AG04450 (cell line): ENCODE measurements at regions not wholly inside any gene's neighbourhood (a gene's known extent, or its start where the extent isn't known, plus 50 kb on each side); places are given as distances from the start of the nearest gene placed in this dataset.

ENCODE experiments used
- CTCF ChIA-PET: fragments of 300-600, 350-600 bp; formaldehyde crosslinking; extraction: SDS; loops from one replicate; lab custom pipeline; 2022; ENCODE audit warnings: antibody characterized with exemption, inconsistent platforms; lab: Charles Lee
- POLR2A ChIA-PET: fragments of 350-600 bp; formaldehyde crosslinking; extraction: SDS; loops from one replicate; lab custom pipeline; 2021; ENCODE audit warnings: antibody characterized with exemption, inconsistent platforms; lab: Yijun Ruan, JAX
- DNase-seq: peaks from one replicate; pipeline ENCODE4 v3.0.0-alpha.2; 2011; ENCODE audit warnings: low read depth, low spot score
- H3K27ac ChIP-seq: one replicate; pipeline ENCODE4 v1.5.1; 2012; ENCODE audit warnings: low read depth, low read length, control low read depth
- H3K27me3 ChIP-seq: one replicate; pipeline ENCODE4 v1.6.0; 2012; ENCODE audit warnings: low read length; ENCODE audit not compliant: control insufficient read depth, insufficient read depth
- H3K4me3 ChIP-seq: 2 replicates; pipeline ENCODE4 v1.5.1; 2011; ENCODE audit warnings: mild to moderate bottlenecking, low read depth, low read length, control low read depth
- H3K9me3 ChIP-seq: 2 replicates; pipeline ENCODE4 v1.5.1; 2012; ENCODE audit warnings: low read length; ENCODE audit not compliant: control insufficient read depth, insufficient read depth
- CTCF ChIP-seq: IDR thresholded peaks from 2 replicates; pipeline ENCODE4 v1.5.1; 2011; ENCODE audit warnings: low read depth, low read length, control low read depth, inconsistent platforms

GRCh38 chr2:66301022-66301766 is 133.7 kb upstream of the MEIS1 start:
- POLR2A ChIA-PET = no interaction called here
- Histone ChIP-seq H3K9me3 (no peaks in the 10 kb centered on the region), H3K4me3 (no peak overlapping the region), H3K27ac (no peak overlapping the region), H3K27me3 (peaks cover 22% of the 10 kb centered on the region)
- no peak for TF ChIP-seq CTCF
- DNase-seq = no peak
- CTCF ChIA-PET = no interaction called here

- TF ChIP-seq CTCF = no peak
- ChIA-PET CTCF (no interaction called here), POLR2A (no interaction called here)
- Histone ChIP-seq H3K27me3 (no peaks in the 10 kb centered on the region), H3K27ac (no peak overlapping the region), H3K4me3 (no peak overlapping the region), H3K9me3 (no peaks in the 10 kb centered on the region)
- DNase-seq = no peak
Measured at GRCh38 chr2:66283787-66284186, 151.1 kb upstream of the MEIS1 start.

- CTCF ChIA-PET = no interaction called here
- H3K27ac ChIP-seq = no peak overlapping the region
Measured at GRCh38 chr2:66281980-66282379, 152.9 kb upstream of the MEIS1 start.

GRCh38 chr2:66279024-66279423 is 155.9 kb upstream of the MEIS1 start:
- H3K4me3 ChIP-seq = no peak overlapping the region
- POLR2A ChIA-PET = no interaction called here

More at GRCh38 chr2:66281980-66282379, 152.9 kb upstream of the MEIS1 start:
- POLR2A ChIA-PET = no interaction called here
- Histone ChIP-seq H3K4me3 (no peak overlapping the region), H3K9me3 (no peaks in the 10 kb centered on the region), H3K27me3 (no peaks in the 10 kb centered on the region)
- no peak for DNase-seq
- no peak for TF ChIP-seq CTCF

More at GRCh38 chr2:66279024-66279423, 155.9 kb upstream of the MEIS1 start:
- CTCF ChIA-PET = no interaction called here
- Histone ChIP-seq H3K27ac (no peak overlapping the region), H3K27me3 (no peaks in the 10 kb centered on the region), H3K9me3 (no peaks in the 10 kb centered on the region)
- DNase-seq = no peak
- TF ChIP-seq CTCF = no peak
